ENCODE measurements at regions not wholly inside any gene's neighbourhood (a gene's known extent, or its start where the extent isn't known, plus 50 kb on each side); places are given as distances from the start of the nearest gene placed in this dataset.

DNA sequence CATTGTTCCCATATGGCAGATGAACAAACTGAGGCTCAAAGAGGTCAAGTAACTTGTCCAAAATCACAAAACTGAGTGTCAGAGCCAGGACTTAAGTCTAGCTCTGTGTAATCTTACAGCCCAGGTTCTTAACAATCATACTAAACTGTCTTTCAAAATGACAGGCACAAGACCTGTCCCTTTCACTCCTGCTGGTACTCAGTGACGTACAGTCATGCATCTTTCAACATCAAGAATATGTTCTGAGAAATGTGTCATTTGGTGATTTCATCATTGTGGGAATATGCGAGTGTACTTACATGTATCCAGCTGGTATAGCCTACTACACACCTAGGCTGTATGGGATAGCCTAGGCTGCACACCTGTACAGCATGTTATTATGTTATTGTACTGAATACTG, 646.8 kb upstream of the WWC1 start:
- no peaks in the 10 kb centered on the region for H3K36me3 ChIP-seq
- no peaks in the 10 kb centered on the region for H3K4me1 ChIP-seq
- H3K27ac ChIP-seq: no peak overlapping the region
- in situ Hi-C loops (cut with MboI; ENCODE audit: low pct_ligation_motif_present in 1 of 4, low pct_unique_long_range_greater_than_20kb in 1 of 4, low sequenced_read_pairs in 3 of 4): no loop called here
- H3K27me3 ChIP-seq: no peaks in the 10 kb centered on the region
- TF ChIP-seq, protein P1, sequence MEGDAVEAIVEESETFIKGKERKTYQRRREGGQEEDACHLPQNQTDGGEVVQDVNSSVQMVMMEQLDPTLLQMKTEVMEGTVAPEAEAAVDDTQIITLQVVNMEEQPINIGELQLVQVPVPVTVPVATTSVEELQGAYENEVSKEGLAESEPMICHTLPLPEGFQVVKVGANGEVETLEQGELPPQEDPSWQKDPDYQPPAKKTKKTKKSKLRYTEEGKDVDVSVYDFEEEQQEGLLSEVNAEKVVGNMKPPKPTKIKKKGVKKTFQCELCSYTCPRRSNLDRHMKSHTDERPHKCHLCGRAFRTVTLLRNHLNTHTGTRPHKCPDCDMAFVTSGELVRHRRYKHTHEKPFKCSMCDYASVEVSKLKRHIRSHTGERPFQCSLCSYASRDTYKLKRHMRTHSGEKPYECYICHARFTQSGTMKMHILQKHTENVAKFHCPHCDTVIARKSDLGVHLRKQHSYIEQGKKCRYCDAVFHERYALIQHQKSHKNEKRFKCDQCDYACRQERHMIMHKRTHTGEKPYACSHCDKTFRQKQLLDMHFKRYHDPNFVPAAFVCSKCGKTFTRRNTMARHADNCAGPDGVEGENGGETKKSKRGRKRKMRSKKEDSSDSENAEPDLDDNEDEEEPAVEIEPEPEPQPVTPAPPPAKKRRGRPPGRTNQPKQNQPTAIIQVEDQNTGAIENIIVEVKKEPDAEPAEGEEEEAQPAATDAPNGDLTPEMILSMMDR (IDR thresholded peaks at IDR 0.05): no peak
- WGBS, 2 donors (ENCODE audit: low coverage in 1 of 2): 75 to 91% methylated on average over 1 to 2 of the region's 2 CpGs
- intact Hi-C loops (cut with DNase I; ENCODE audit: low total_unique reads): no loop called here
- H3K4me3 ChIP-seq: no peak overlapping the region
- no peaks in the 10 kb centered on the region for H3K9me3 ChIP-seq
- no peak for DNase-seq

DNA sequence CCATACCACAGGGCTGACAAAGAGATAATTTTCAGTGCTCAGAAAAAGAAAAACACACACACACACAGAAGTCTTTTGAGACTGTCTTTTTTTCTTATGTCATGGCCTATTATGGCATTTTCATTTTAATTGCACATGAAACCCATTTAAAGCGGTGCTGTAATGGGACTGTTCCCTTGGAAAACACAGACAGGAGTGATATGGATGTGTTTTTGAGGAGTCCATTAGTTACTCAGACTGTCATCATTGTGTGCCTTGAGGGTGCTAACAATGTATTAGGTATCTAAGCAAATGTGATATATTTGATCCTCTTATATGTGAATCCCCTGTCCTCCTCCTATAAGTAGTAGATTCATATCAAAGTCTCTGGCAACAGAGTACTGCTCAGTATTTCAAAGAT, 642.0 kb upstream of the WWC1 start:
- Histone ChIP-seq H3K4me1 (no peaks in the 10 kb centered on the region), H3K4me3 (no peak overlapping the region), H3K27me3 (no peaks in the 10 kb centered on the region), H3K9me3 (no peaks in the 10 kb centered on the region), H3K36me3 (no peaks in the 10 kb centered on the region), H3K27ac (no peak overlapping the region)
- 88% methylated on average over 1 of the region's 1 CpG; no CpG with 5 or more reads in 1 of the 2 donors for WGBS, 2 donors (ENCODE audit: low coverage in 1 of 2)
- intact Hi-C loops (cut with DNase I; ENCODE audit: low total_unique reads) (no loop called here), in situ Hi-C loops (cut with MboI; ENCODE audit: low pct_ligation_motif_present in 1 of 4, low pct_unique_long_range_greater_than_20kb in 1 of 4, low sequenced_read_pairs in 3 of 4) (no loop called here)
- no peak for DNase-seq
- TF ChIP-seq, protein P1 (IDR thresholded peaks at IDR 0.05): no peak
- TF ChIP-seq POLR2AphosphoS5 (IDR thresholded peaks at IDR 0.05): no peak
- TF ChIP-seq EP300 (IDR thresholded peaks at IDR 0.05; ENCODE audit: low read depth): no peak
- TF ChIP-seq POLR2A (IDR thresholded peaks at IDR 0.05): no peak

DNA sequence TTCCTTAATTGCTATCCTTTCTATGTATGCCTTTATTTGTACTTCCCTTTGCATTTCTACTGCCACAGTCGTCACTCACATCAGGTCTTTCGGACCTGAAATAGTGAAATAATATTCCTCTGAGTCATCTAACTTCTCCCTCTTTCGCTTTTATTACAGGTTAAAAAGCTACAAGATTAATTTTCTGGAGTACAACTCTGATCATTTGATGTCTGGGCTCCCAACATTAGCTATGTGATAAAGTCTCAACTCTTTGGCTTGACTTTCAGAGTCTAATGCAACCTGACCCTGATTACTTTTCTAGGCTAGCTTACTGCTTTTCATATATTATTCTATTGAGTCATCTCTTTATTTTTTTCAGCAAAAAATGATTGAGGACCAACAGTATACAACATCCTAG, 638.8 kb upstream of the WWC1 start:
- no peaks in the 10 kb centered on the region for H3K4me1 ChIP-seq
- H3K27me3 ChIP-seq: no peaks in the 10 kb centered on the region
- intact Hi-C loops (cut with DNase I; ENCODE audit: low total_unique reads): no loop called here
- no peaks in the 10 kb centered on the region for H3K9me3 ChIP-seq
- WGBS, 2 donors (ENCODE audit: low coverage in 1 of 2): 79 to 83% methylated on average over 3 of the region's 3 CpGs
- no peak overlapping the region for H3K27ac ChIP-seq
- H3K4me3 ChIP-seq: no peak overlapping the region
- no peaks in the 10 kb centered on the region for H3K36me3 ChIP-seq
- TF ChIP-seq POLR2A (IDR thresholded peaks at IDR 0.05) (no peak), POLR2AphosphoS5 (IDR thresholded peaks at IDR 0.05) (no peak), EP300 (IDR thresholded peaks at IDR 0.05; ENCODE audit: low read depth) (no peak)
- TF ChIP-seq, protein P1 (IDR thresholded peaks at IDR 0.05): no peak
- in situ Hi-C loops (cut with MboI; ENCODE audit: low pct_ligation_motif_present in 1 of 4, low pct_unique_long_range_greater_than_20kb in 1 of 4, low sequenced_read_pairs in 3 of 4): no loop called here
- DNase-seq: no peak

DNA sequence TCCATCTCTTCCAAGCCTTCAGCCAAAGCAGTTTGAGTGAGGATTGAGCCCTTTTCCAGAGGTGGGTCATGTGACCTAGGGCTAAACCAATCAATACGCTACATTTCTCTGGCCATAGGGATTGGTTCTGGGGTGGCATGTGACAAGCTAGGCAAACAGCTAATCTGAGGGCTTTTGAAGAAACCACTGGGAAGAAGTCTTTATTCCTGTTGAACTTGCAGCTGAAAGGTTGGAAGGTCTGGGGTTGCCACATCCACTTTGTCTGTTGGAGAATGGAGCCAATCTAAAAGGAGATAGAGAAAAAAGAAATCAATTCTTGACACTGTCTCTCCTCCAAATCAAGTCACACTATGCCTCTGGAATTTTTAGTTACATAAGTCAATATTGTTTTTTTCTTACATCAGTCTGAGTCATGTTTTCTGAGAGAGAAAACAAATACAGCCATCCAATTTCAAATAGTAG, 637.8 kb upstream of the WWC1 start:
- intact Hi-C loops (cut with DNase I; ENCODE audit: low total_unique reads): no loop called here
- Histone ChIP-seq H3K9me3 (no peaks in the 10 kb centered on the region), H3K4me3 (no peak overlapping the region), H3K27ac (no peak overlapping the region), H3K36me3 (no peaks in the 10 kb centered on the region), H3K4me1 (no peaks in the 10 kb centered on the region), H3K27me3 (no peaks in the 10 kb centered on the region)
- TF ChIP-seq POLR2A (IDR thresholded peaks at IDR 0.05) (no peak), POLR2AphosphoS5 (IDR thresholded peaks at IDR 0.05) (no peak), EP300 (IDR thresholded peaks at IDR 0.05; ENCODE audit: low read depth) (no peak)
- TF ChIP-seq, protein P1 (IDR thresholded peaks at IDR 0.05): no peak
- in situ Hi-C loops (cut with MboI; ENCODE audit: low pct_ligation_motif_present in 1 of 4, low pct_unique_long_range_greater_than_20kb in 1 of 4, low sequenced_read_pairs in 3 of 4): no loop called here
- 100% methylated on average over 1 of the region's 1 CpG; no CpG with 5 or more reads in 1 of the 2 donors for WGBS, 2 donors (ENCODE audit: low coverage in 1 of 2)
- no peak for DNase-seq

All from transverse colon (tissue), 4 donors.